ENCODE measurements at regions not wholly inside any gene's neighbourhood (a gene's known extent, or its start where the extent isn't known, plus 50 kb on each side); places are given as distances from the start of the nearest gene placed in this dataset.

- H3K27me3 Mint-ChIP-seq (ENCODE audit: low read depth) = no peaks in the 10 kb centered on the region; the same call in 1 of the 2 replicates
- no peak for DNase-seq (ENCODE audit: low spot score)
- no peak overlapping the region for H3K4me3 Mint-ChIP-seq
- CTCF ChIA-PET = no interaction called here
- no peaks in the 10 kb centered on the region for H3K9me3 Mint-ChIP-seq
- H3K27ac Mint-ChIP-seq = no peak overlapping the region
- TF ChIP-seq FOXJ3 (CRISPR knock-in tag; IDR thresholded peaks at IDR 0.05; ENCODE audit: borderline replicate concordance) = no peak
- TF ChIP-seq GABPB1 (CRISPR knock-in tag; IDR thresholded peaks at IDR 0.05) = no peak
- no peak for TF ChIP-seq ELF4 (CRISPR knock-in tag; IDR thresholded peaks at IDR 0.05; ENCODE audit: low read depth)
- TF ChIP-seq ZNF416 (CRISPR knock-in tag; IDR thresholded peaks at IDR 0.05) = no peak
- TF ChIP-seq NFE2L1 (CRISPR knock-in tag; IDR thresholded peaks at IDR 0.05) = no peak
- TF ChIP-seq NFATC4 (CRISPR knock-in tag; IDR thresholded peaks at IDR 0.05) = no peak
- TF ChIP-seq MYBL2 (CRISPR knock-in tag; IDR thresholded peaks at IDR 0.05) = no peak
- TF ChIP-seq ZNF232 (CRISPR knock-in tag; IDR thresholded peaks at IDR 0.05) = no peak
- TF ChIP-seq MAX (CRISPR knock-in tag; IDR thresholded peaks at IDR 0.05) = no peak
- TF ChIP-seq HMGXB4 (CRISPR knock-in tag; IDR thresholded peaks at IDR 0.05) = no peak
- no peak for TF ChIP-seq ZNF281 (CRISPR knock-in tag; IDR thresholded peaks at IDR 0.05)
- TF ChIP-seq IRF2 (CRISPR knock-in tag; IDR thresholded peaks at IDR 0.05; ENCODE audit: borderline replicate concordance, low read depth) = no peak
- TF ChIP-seq AR (CRISPR knock-in tag; IDR thresholded peaks at IDR 0.05) = no peak
- no peak for TF ChIP-seq MLX (CRISPR knock-in tag; IDR thresholded peaks at IDR 0.05)
- TF ChIP-seq ZNF263 (CRISPR knock-in tag; IDR thresholded peaks at IDR 0.05; ENCODE audit: low read depth) = no peak
- TF ChIP-seq ZNF317 (CRISPR knock-in tag; IDR thresholded peaks at IDR 0.05; ENCODE audit: borderline replicate concordance, low read depth) = no peak
- no peak for TF ChIP-seq ZNF423 (CRISPR knock-in tag; IDR thresholded peaks at IDR 0.05)
- POLR2A ChIA-PET = no interaction called here
- no peak for ATAC-seq
- H3K4me1 Mint-ChIP-seq = 0 out of 2 replicates have a peak, but pooled peaks cover 2% of the 10 kb centered on the region
- H3K36me3 Mint-ChIP-seq = no peaks in the 10 kb centered on the region
Measured at GRCh38 chr2:236905976-236906375, 179.7 kb upstream of the COPS8 start.

- no peak overlapping the region for H3K27ac Mint-ChIP-seq
- ChIA-PET POLR2A (no interaction called here), CTCF (no interaction called here)
- no peaks in the 10 kb centered on the region for H3K36me3 Mint-ChIP-seq
- no peaks in the 10 kb centered on the region; the same call in 1 of the 2 replicates for H3K27me3 Mint-ChIP-seq (ENCODE audit: low read depth)
- H3K4me1 Mint-ChIP-seq = 0 out of 2 replicates have a peak, but pooled peaks cover 2% of the 10 kb centered on the region
- no peak for ATAC-seq
- DNase-seq (ENCODE audit: low spot score) = no peak
- no peak overlapping the region for H3K4me3 Mint-ChIP-seq
- no peaks in the 10 kb centered on the region for H3K9me3 Mint-ChIP-seq
- TF ChIP-seq NR2C2 (CRISPR knock-in tag; IDR thresholded peaks at IDR 0.05) (no peak), CDX4 (CRISPR knock-in tag; IDR thresholded peaks at IDR 0.05; ENCODE audit: borderline replicate concordance) (no peak), ZNF512 (CRISPR knock-in tag; IDR thresholded peaks at IDR 0.05; ENCODE audit: borderline replicate concordance) (no peak), USF1 (CRISPR knock-in tag; IDR thresholded peaks at IDR 0.05) (no peak), NR3C1 (CRISPR knock-in tag; conservative IDR thresholded peaks at IDR 0.05; ENCODE audit: low read depth) (no peak), NR1H2 (CRISPR knock-in tag; IDR thresholded peaks at IDR 0.05) (no peak)
Measured at GRCh38 chr2:236908439-236909192, 177.1 kb upstream of the COPS8 start.
